WTC11 (cell line): ENCODE measurements at regions not wholly inside any gene's neighbourhood (a gene's known extent, or its start where the extent isn't known, plus 50 kb on each side); places are given as distances from the start of the nearest gene placed in this dataset.

Experiments
- ATAC-seq: fragments of 200-7000 bp; cut with Tn5 transposase; 2 replicates; pipeline ENCODE4 v1.10.0; 2021; ENCODE audit warnings: mild to moderate bottlenecking, moderate library complexity
- CTCF ChIA-PET: fragments of 300-600 bp; sonication (Branson Sonifier 250); formaldehyde crosslinking; loops from one replicate; lab custom pipeline; 2021; ENCODE audit warnings: antibody characterized with exemption; lab: Charles Lee
- POLR2A ChIA-PET: fragments of 350-600 bp; sonication (Branson Sonifier 250); formaldehyde crosslinking; loops from one replicate; lab custom pipeline; 2021; ENCODE audit warnings: antibody characterized with exemption; lab: Charles Lee
- DNase-seq: peaks from one replicate; pipeline ENCODE4 v3.0.0; 2021; ENCODE audit warnings: low spot score
- H3K27ac Mint-ChIP-seq: 2 replicates; pipeline ENCODE4 v1.8.0; 2021; ENCODE audit warnings: mixed read lengths
- H3K27me3 Mint-ChIP-seq: 2 replicates; pipeline ENCODE4 v1.8.0; 2021; ENCODE audit warnings: low read depth, mild to moderate bottlenecking, moderate library complexity, mixed read lengths
- H3K36me3 Mint-ChIP-seq: 2 replicates; pipeline ENCODE4 v1.8.0; 2021; ENCODE audit warnings: mixed read lengths
- H3K4me1 Mint-ChIP-seq: 2 replicates; pipeline ENCODE4 v1.8.0; 2022; ENCODE audit warnings: mixed read lengths
- H3K4me3 Mint-ChIP-seq: 2 replicates; pipeline ENCODE4 v1.8.0; 2021; ENCODE audit warnings: mild to moderate bottlenecking, moderate library complexity, mixed read lengths
- H3K9me3 Mint-ChIP-seq: 2 replicates; pipeline ENCODE4 v1.8.0; 2021; ENCODE audit warnings: mixed read lengths
- JAZF1 ChIP-seq: fragments of 250-450 bp; sonication (Bioruptor Pico); IDR thresholded peaks from 2 replicates; pipeline ENCODE4 v1.9.0; 2021; ENCODE audit warnings: moderate library complexity, mild to moderate bottlenecking, inconsistent platforms
- SP1 ChIP-seq: sonication (generic); formaldehyde crosslinking; conservative IDR thresholded peaks from 2 replicates; pipeline ENCODE4 v1.8.1; 2022; ENCODE audit warnings: missing genetic modification reagents
- ZNF121 ChIP-seq: sonication (generic); formaldehyde crosslinking; IDR thresholded peaks from 2 replicates; pipeline ENCODE4 v1.8.0; 2023; ENCODE audit warnings: missing genetic modification reagents
- TF ChIP-seq, protein P1 (sequence below): sonication (generic); formaldehyde crosslinking; IDR thresholded peaks from 2 replicates; pipeline ENCODE4 v1.8.0; 2022; ENCODE audit warnings: mild to moderate bottlenecking, missing genetic modification reagents
- TF ChIP-seq, protein P2 (sequence below): sonication (generic); formaldehyde crosslinking; IDR thresholded peaks from 2 replicates; pipeline ENCODE4 v1.8.1; 2023; ENCODE audit warnings: mild to moderate bottlenecking, missing genetic modification reagents, moderate library complexity
- TF ChIP-seq, protein P3 (sequence below): sonication (generic); formaldehyde crosslinking; IDR thresholded peaks from 2 replicates; pipeline ENCODE4 v1.8.0; 2022; ENCODE audit warnings: mild to moderate bottlenecking, missing genetic modification reagents
- TF ChIP-seq, protein P4 (sequence below): sonication (generic); formaldehyde crosslinking; IDR thresholded peaks from 2 replicates; pipeline ENCODE4 v1.8.1; 2022; ENCODE audit warnings: low read depth, mild to moderate bottlenecking, moderate library complexity, missing genetic modification reagents, borderline replicate concordance
- TF ChIP-seq, protein P5 (sequence below): fragments of 250-450 bp; sonication (Bioruptor Pico); IDR thresholded peaks from 2 replicates; pipeline ENCODE4 v1.9.0; 2021; ENCODE audit warnings: mild to moderate bottlenecking
- TF ChIP-seq, protein P6 (sequence below): sonication (generic); formaldehyde crosslinking; IDR thresholded peaks from 2 replicates; pipeline ENCODE4 v1.8.0; 2022; ENCODE audit warnings: missing genetic modification reagents
- TF ChIP-seq, protein P7 (sequence below): sonication (generic); formaldehyde crosslinking; IDR thresholded peaks from 2 replicates; pipeline ENCODE4 v1.8.1; 2023; ENCODE audit warnings: mild to moderate bottlenecking, missing genetic modification reagents, borderline replicate concordance

DNA sequence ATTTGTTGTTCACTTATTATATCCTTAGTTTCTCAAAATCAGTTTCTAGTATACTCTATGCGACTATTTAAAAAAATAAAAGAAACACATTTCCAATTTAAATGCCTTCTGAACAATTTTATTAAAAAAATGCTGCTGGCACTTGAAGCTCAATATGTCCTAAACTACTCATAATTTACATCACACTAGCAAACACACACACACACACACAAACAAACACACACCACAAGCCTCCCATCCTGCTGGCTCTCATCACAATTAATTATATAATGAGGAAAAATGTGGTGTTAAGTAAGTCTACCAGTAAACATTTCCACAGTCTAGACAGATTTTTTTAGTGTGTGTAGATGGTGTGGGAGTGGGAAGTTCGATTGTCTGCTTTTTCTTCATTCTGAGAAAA lies 350.3 kb downstream of the AASDHPPT start:
- ChIA-PET CTCF (no interaction called here), POLR2A (no interaction called here)
- Mint-ChIP-seq H3K36me3 (no peaks in the 10 kb centered on the region), H3K27me3 (no peaks in the 10 kb centered on the region), H3K9me3 (no peaks in the 10 kb centered on the region), H3K27ac (no peak overlapping the region), H3K4me1 (peaks cover 22% of the 10 kb centered on the region), H3K4me3 (no peak overlapping the region)
- no peak for TF ChIP-seq JAZF1 (CRISPR knock-in tag)
- ATAC-seq (no peak), DNase-seq (no peak)

DNA sequence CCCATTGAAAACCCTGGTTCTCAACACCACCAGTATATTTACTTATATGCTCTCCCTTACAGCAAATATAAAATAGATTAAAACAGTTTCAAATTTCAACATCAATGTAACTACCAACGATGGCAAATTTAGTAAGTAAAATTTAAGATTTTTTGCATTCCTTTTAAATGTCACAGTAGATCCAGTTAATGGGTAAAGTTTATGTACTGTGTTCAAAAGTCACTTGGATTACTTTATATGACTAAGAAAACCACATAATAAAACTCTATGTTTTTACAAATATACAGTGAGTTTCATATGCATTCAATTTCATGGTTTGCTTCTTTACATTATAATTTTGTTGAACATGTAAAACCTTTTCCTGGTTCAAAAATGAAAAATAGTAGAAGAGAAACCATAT lies 364.6 kb downstream of the AASDHPPT start:
- DNase-seq (no peak), ATAC-seq (no peak)
- ChIA-PET CTCF (no interaction called here), POLR2A (no interaction called here)
- Mint-ChIP-seq H3K4me3 (no peak overlapping the region), H3K36me3 (no peaks in the 10 kb centered on the region), H3K9me3 (no peaks in the 10 kb centered on the region), H3K27ac (no peak overlapping the region), H3K4me1 (peaks cover 8% of the 10 kb centered on the region), H3K27me3 (no peaks in the 10 kb centered on the region)
- TF ChIP-seq, protein P1, sequence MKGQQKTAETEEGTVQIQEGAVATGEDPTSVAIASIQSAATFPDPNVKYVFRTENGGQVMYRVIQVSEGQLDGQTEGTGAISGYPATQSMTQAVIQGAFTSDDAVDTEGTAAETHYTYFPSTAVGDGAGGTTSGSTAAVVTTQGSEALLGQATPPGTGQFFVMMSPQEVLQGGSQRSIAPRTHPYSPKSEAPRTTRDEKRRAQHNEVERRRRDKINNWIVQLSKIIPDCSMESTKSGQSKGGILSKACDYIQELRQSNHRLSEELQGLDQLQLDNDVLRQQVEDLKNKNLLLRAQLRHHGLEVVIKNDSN (CRISPR knock-in tag) = no peak
- TF ChIP-seq, protein P2, sequence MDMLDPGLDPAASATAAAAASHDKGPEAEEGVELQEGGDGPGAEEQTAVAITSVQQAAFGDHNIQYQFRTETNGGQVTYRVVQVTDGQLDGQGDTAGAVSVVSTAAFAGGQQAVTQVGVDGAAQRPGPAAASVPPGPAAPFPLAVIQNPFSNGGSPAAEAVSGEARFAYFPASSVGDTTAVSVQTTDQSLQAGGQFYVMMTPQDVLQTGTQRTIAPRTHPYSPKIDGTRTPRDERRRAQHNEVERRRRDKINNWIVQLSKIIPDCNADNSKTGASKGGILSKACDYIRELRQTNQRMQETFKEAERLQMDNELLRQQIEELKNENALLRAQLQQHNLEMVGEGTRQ (CRISPR knock-in tag) = no peak
- TF ChIP-seq, protein P3, sequence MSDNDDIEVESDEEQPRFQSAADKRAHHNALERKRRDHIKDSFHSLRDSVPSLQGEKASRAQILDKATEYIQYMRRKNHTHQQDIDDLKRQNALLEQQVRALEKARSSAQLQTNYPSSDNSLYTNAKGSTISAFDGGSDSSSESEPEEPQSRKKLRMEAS (CRISPR knock-in tag) = no peak
- TF ChIP-seq, protein P4, sequence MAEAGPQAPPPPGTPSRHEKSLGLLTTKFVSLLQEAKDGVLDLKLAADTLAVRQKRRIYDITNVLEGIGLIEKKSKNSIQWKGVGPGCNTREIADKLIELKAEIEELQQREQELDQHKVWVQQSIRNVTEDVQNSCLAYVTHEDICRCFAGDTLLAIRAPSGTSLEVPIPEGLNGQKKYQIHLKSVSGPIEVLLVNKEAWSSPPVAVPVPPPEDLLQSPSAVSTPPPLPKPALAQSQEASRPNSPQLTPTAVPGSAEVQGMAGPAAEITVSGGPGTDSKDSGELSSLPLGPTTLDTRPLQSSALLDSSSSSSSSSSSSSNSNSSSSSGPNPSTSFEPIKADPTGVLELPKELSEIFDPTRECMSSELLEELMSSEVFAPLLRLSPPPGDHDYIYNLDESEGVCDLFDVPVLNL (CRISPR knock-in tag) = no peak
- TF ChIP-seq ZNF121 (CRISPR knock-in tag) = no peak
- no peak for TF ChIP-seq SP1 (CRISPR knock-in tag)
- TF ChIP-seq, protein P5, sequence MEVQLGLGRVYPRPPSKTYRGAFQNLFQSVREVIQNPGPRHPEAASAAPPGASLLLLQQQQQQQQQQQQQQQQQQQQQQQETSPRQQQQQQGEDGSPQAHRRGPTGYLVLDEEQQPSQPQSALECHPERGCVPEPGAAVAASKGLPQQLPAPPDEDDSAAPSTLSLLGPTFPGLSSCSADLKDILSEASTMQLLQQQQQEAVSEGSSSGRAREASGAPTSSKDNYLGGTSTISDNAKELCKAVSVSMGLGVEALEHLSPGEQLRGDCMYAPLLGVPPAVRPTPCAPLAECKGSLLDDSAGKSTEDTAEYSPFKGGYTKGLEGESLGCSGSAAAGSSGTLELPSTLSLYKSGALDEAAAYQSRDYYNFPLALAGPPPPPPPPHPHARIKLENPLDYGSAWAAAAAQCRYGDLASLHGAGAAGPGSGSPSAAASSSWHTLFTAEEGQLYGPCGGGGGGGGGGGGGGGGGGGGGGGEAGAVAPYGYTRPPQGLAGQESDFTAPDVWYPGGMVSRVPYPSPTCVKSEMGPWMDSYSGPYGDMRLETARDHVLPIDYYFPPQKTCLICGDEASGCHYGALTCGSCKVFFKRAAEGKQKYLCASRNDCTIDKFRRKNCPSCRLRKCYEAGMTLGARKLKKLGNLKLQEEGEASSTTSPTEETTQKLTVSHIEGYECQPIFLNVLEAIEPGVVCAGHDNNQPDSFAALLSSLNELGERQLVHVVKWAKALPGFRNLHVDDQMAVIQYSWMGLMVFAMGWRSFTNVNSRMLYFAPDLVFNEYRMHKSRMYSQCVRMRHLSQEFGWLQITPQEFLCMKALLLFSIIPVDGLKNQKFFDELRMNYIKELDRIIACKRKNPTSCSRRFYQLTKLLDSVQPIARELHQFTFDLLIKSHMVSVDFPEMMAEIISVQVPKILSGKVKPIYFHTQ (CRISPR knock-in tag) = no peak
- TF ChIP-seq, protein P6, sequence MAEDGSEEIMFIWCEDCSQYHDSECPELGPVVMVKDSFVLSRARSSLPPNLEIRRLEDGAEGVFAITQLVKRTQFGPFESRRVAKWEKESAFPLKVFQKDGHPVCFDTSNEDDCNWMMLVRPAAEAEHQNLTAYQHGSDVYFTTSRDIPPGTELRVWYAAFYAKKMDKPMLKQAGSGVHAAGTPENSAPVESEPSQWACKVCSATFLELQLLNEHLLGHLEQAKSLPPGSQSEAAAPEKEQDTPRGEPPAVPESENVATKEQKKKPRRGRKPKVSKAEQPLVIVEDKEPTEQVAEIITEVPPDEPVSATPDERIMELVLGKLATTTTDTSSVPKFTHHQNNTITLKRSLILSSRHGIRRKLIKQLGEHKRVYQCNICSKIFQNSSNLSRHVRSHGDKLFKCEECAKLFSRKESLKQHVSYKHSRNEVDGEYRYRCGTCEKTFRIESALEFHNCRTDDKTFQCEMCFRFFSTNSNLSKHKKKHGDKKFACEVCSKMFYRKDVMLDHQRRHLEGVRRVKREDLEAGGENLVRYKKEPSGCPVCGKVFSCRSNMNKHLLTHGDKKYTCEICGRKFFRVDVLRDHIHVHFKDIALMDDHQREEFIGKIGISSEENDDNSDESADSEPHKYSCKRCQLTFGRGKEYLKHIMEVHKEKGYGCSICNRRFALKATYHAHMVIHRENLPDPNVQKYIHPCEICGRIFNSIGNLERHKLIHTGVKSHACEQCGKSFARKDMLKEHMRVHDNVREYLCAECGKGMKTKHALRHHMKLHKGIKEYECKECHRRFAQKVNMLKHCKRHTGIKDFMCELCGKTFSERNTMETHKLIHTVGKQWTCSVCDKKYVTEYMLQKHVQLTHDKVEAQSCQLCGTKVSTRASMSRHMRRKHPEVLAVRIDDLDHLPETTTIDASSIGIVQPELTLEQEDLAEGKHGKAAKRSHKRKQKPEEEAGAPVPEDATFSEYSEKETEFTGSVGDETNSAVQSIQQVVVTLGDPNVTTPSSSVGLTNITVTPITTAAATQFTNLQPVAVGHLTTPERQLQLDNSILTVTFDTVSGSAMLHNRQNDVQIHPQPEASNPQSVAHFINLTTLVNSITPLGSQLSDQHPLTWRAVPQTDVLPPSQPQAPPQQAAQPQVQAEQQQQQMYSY (CRISPR knock-in tag) = no peak
- TF ChIP-seq, protein P7, sequence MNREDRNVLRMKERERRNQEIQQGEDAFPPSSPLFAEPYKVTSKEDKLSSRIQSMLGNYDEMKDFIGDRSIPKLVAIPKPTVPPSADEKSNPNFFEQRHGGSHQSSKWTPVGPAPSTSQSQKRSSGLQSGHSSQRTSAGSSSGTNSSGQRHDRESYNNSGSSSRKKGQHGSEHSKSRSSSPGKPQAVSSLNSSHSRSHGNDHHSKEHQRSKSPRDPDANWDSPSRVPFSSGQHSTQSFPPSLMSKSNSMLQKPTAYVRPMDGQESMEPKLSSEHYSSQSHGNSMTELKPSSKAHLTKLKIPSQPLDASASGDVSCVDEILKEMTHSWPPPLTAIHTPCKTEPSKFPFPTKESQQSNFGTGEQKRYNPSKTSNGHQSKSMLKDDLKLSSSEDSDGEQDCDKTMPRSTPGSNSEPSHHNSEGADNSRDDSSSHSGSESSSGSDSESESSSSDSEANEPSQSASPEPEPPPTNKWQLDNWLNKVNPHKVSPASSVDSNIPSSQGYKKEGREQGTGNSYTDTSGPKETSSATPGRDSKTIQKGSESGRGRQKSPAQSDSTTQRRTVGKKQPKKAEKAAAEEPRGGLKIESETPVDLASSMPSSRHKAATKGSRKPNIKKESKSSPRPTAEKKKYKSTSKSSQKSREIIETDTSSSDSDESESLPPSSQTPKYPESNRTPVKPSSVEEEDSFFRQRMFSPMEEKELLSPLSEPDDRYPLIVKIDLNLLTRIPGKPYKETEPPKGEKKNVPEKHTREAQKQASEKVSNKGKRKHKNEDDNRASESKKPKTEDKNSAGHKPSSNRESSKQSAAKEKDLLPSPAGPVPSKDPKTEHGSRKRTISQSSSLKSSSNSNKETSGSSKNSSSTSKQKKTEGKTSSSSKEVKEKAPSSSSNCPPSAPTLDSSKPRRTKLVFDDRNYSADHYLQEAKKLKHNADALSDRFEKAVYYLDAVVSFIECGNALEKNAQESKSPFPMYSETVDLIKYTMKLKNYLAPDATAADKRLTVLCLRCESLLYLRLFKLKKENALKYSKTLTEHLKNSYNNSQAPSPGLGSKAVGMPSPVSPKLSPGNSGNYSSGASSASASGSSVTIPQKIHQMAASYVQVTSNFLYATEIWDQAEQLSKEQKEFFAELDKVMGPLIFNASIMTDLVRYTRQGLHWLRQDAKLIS (CRISPR knock-in tag) = no peak
